Sciatic nerve (tissue), 2 donors: ENCODE measurements at regions not wholly inside any gene's neighbourhood (a gene's known extent, or its start where the extent isn't known, plus 50 kb on each side); places are given as distances from the start of the nearest gene placed in this dataset.
"Not testable (repeated sequence)": the region's sequence is repeated elsewhere in the genome, so short reads cannot be mapped to it uniquely, and the experiment has no call there.

ENCODE experiments used
- ATAC-seq: fragments of 200-7000 bp; cut with Tn5 transposase; one replicate; pipeline ENCODE4 v1.9.1; 2020; ENCODE audit warnings: mild to moderate bottlenecking, moderate library complexity
- DNase-seq: peaks from one replicate; pipeline ENCODE4 v3.0.0-alpha.2; 2020; ENCODE audit warnings: low spot score
- intact Hi-C: fragments of 100-400 bp; cut with DNase I; formaldehyde crosslinking; loops from one replicate; pipeline ENCODE4 v1.14.2; 2022
- donor health status: DM: no; HTN: no; CAD: no.
- donor health status: DM: no; HTN: no; CAD: no.

DNA sequence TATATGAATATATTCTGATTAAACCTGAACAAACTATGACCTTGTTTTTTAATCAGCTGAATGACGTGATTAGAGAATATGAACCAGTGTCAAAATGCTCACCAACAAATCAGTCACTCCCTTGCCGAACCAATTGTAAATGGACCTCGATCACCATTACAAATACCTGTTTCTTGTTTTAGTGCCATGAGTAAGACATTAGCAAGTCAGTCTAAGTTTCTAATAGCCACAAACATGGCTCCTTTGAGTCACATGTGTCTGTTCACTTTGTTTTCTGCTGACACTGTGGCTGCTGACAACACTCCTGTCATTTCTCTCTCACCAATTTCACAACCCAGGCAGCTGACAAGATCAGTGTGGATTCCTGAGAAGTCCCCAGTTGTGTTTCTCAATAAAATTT is 286.2 kb upstream of the MDGA2 start:
- intact Hi-C loops, result no loop called here
- ATAC-seq, result no peak
- no peak for DNase-seq

- intact Hi-C loops, result no loop called here
- ATAC-seq, result no peak
- no peak for DNase-seq
Measured at GRCh38 chr14:47959740-47960139, 284.3 kb upstream of the MDGA2 start.

GRCh38 chr14:47949006-47949405 is 273.6 kb upstream of the MDGA2 start:
- DNase-seq (no peak), ATAC-seq (no peak)
- intact Hi-C loops, result no loop called here

- DNase-seq, result no peak
- intact Hi-C loops, result no loop called here
- no peak for ATAC-seq
Measured at GRCh38 chr14:47935332-47935731, 259.9 kb upstream of the MDGA2 start.

DNA sequence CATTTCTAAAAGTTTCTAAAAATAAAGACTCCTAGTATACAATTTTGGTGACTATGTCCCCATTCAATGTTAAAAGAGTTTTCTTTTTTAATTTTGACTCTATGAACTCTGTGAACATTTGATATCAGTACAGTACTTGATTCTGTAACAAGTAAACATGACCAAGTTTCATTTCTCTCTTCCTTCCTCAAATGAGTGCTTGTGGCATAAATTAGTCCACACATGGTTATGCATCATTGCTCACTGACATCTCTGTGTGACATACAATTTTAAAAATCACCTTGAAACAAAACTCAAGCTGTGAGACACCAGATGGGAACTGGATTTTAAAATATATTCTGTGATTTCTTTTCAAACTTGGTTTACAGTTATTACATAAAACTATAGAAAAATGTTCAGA is 253.9 kb upstream of the MDGA2 start:
- intact Hi-C loops, result loop anchor here (10.0 kb wide), 1 partner anchor 465 kb away; no protein-coding TSS in a partner anchor
- DNase-seq, result no peak
- no peak for ATAC-seq

DNA sequence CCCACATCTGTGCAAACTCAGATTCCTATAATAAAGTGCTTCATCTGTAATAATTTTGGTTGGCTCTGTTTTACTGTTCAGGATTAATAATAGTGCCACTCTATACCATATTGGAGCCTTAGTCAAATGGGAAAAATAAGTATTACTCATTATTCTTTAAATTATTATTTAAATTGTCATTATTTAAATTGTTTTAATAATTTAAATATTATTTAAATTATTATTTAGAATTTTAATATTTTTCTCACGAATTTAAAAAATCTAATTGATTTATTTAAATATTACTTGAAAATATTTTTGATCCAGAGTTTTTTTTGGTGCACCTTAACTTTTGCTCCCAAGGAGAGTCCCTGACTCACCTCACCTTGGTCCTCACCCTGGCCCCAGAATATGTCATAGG is 245.7 kb upstream of the MDGA2 start:
- intact Hi-C loops, result loop anchor here (10.0 kb wide), 1 partner anchor 474 kb away; no protein-coding TSS in a partner anchor
- DNase-seq, result no peak
- ATAC-seq, result no peak

GRCh38 chr14:47919997-47920396 is 244.6 kb upstream of the MDGA2 start:
- DNase-seq (no peak), ATAC-seq (no peak)
- intact Hi-C loops, result loop anchor here (10.0 kb wide), 1 partner anchor 475 kb away; no protein-coding TSS in a partner anchor

- DNase-seq, result no peak
- intact Hi-C loops, result no loop called here
- ATAC-seq, result no peak
Measured at GRCh38 chr14:47919334-47919846, 244.0 kb upstream of the MDGA2 start.

DNA sequence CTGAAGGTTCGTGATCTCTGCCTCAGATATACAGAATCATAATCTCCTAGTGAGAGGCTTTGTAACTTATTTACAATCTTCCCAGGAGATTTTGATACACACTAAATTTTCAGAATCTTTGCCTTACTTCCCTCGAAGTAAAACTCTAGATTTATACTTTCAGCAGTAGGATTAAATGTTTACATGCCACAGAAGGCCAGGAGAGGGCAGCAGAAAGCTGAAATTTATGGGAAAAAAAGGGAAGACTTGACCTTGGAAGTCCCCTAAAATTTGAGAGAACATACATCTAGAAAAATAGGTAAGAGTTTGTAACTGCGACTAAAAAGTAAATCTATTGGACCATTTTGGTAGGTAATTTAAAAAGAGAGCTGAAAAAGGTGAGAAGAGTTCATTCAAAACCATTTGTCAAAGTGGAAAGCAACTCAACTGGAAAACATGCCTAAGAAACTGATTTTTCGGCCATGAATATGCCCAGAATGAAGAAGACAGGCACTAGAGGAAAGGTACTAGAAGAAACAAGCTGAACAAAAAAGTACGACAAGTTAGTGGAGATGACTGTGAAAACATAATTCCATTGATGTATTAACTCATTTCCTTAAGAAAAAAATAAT is 242.0 kb upstream of the MDGA2 start:
- intact Hi-C loops, result no loop called here
- no peak for DNase-seq
- no peak for ATAC-seq

DNA sequence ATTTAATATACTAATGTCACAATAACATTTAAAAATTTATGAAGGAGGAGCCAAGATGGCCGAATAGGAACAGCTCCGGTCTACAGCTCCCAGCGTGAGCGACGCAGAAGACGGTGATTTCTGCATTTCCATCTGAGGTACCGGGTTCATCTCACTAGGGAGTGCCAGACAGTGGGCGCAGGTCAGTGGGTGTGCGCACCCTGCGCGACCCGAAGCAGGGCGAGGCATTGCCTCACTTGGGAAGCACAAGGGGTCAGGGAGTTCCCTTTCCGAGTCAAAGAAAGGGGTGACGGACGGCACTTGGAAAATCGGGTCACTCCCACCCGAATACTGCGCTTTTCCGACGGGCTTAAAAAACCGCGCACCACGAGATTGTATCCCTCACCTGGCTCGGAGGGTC is 225.7 kb upstream of the MDGA2 start:
- intact Hi-C loops, ATAC-seq: not testable (repeated sequence)

GRCh38 chr14:47899685-47900084 is 224.3 kb upstream of the MDGA2 start:
- ATAC-seq (no peak), DNase-seq (no peak)
- intact Hi-C loops, result no loop called here

More for the DNA sequence above, 225.7 kb upstream of the MDGA2 start:
- DNase-seq, result not testable (repeated sequence)

- intact Hi-C loops, result no loop called here
- no peak for ATAC-seq
- no peak for DNase-seq
Measured at GRCh38 chr14:47874350-47874749, 198.9 kb upstream of the MDGA2 start.

GRCh38 chr14:47872588-47872987 is 197.2 kb upstream of the MDGA2 start:
- DNase-seq (no peak), ATAC-seq (no peak)
- intact Hi-C loops, result no loop called here

GRCh38 chr14:47863441-47863840 is 188.0 kb upstream of the MDGA2 start:
- ATAC-seq, result no peak
- intact Hi-C loops, result no loop called here
- no peak for DNase-seq

DNA sequence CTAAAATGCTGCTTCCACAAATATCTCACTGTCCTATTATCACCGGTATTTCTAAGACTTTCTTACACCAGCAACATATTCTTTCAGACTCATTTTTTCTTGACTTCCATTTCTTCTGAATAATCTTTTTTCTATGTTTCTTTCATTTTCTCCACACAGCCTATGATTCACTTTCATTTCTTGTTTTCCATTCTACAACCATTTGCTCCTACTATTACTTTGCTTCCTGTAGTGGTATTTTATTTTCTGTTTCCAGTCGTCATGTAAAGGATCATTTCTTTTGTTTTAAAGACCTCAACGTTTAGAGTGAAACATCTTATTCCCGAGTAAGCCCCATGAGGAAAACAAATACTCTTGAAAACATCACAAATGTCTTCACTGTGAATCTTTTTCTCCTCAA is 182.2 kb upstream of the MDGA2 start:
- intact Hi-C loops, result no loop called here
- DNase-seq (no peak), ATAC-seq (no peak)

DNA sequence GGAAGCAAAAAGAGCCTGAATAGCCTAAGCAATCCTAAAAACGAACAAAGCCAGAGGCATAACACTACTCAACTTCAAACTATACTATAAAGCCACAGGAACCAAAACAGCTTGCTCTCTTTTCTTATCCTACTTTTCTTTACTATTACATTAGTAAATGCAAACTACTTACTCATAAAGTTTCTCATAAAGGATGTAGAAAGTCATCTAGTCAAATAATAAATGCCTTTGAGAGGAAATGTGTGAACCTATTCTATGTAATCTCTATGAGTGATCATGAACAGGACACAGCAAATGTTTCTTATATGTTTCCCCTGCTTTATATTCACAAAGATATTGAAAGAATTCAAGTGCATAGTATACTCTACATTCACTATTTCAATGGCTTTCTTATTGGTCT is 176.9 kb upstream of the MDGA2 start:
- intact Hi-C loops, result no loop called here
- ATAC-seq, result no peak

GRCh38 chr14:47846008-47846407 is 170.6 kb upstream of the MDGA2 start:
- ATAC-seq, result no peak
- intact Hi-C loops, result no loop called here
- DNase-seq, result no peak

More for the DNA sequence above, 176.9 kb upstream of the MDGA2 start:
- no peak for DNase-seq

DNA sequence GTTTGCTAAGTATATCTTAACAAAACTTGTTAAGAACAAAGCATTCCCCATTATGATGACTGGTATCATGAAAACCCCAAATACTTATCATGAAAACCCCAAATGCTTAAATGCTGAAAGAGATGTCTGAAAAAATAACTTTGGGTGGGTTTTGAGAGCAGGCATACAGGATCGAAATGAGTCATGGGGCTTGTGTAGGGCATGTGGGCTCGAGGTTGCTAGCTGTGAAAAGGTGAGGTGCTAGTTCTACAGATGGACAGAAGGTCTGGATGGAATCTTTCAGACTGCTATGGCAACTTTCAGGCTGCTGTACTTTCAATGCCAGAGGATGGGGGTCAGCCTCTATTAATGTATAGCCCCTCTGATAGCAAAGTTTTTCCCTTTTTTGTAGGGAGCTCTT is 167.8 kb upstream of the MDGA2 start:
- intact Hi-C loops, result no loop called here
- DNase-seq (no peak), ATAC-seq (no peak)

DNA sequence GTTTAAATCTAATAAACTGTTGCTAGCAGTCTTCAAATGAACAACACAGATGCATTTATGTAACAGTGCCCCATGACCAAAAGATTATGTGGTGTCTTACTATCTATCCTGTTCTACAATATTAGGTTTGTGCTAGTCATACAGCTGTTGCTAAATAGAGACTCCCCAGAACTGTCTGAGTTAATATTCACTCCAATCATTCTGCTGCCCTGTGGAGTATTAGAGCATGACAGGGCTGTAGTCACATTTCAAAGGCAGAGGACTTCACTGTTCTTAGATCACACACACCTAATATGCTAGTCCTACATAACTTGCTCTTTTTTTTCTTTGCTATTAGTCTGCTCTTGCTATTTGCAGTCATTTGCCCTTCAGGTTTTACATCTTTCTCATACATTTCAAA is 157.6 kb upstream of the MDGA2 start:
- DNase-seq (no peak), ATAC-seq (no peak)
- intact Hi-C loops, result no loop called here

GRCh38 chr14:47826809-47827208 is 151.4 kb upstream of the MDGA2 start:
- intact Hi-C loops, result no loop called here
- ATAC-seq, result no peak
- DNase-seq, result no peak

GRCh38 chr14:47822326-47822725 is 146.9 kb upstream of the MDGA2 start:
- DNase-seq (no peak), ATAC-seq (no peak)
- intact Hi-C loops, result no loop called here
